Mucosa of descending colon (tissue), 3 donors: ENCODE measurements at regions not wholly inside any gene's neighbourhood (a gene's known extent, or its start where the extent isn't known, plus 50 kb on each side); places are given as distances from the start of the nearest gene placed in this dataset.

ENCODE experiments used
- ATAC-seq: fragments of 200-7000 bp; cut with Tn5 transposase; one replicate; pipeline ENCODE4 v1.9.1; 2020; ENCODE audit warnings: mild to moderate bottlenecking, moderate library complexity
- DNase-seq, 3 donors: peaks; one replicate each; pipeline ENCODE4 v3.0.0-alpha.2; 2020
- H3K36me3 ChIP-seq: fragments of 200-600 bp; one replicate; pipeline ENCODE4 v1.8.0; 2021; ENCODE audit warnings: low read depth, mild to moderate bottlenecking
- H3K4me1 ChIP-seq: fragments of 200-600 bp; one replicate; pipeline ENCODE4 v1.8.0; 2021; ENCODE audit warnings: low read depth, mild to moderate bottlenecking
- H3K4me3 ChIP-seq: fragments of 200-600 bp; one replicate; pipeline ENCODE4 v1.8.0; 2021; ENCODE audit warnings: mild to moderate bottlenecking
- H3K9me3 ChIP-seq: fragments of 200-600 bp; one replicate; pipeline ENCODE4 v1.8.0; 2021; ENCODE audit warnings: mild to moderate bottlenecking
- CTCF ChIP-seq: fragments of 200-600 bp; IDR thresholded peaks from one replicate; pipeline ENCODE4 v1.8.0; 2022; ENCODE audit warnings: antibody characterized with exemption, mild to moderate bottlenecking
- intact Hi-C, 2 donors: fragments of 100-400 bp; cut with DNase I in 1 of 2; cut with micrococcal nuclease in 1 of 2; formaldehyde crosslinking; loops; one replicate each; pipeline versions ENCODE4 v1.11.0 to v1.11.1; 2022; cut with DNase I, micrococcal nuclease
- donor health status: DM: no; HTN: no; CAD: no; lungs with moderate emphysema.
- donor health status: DM: no; HTN: no; CAD: no.
- donor health status: DM: no; HTN: yes; CAD: no.

DNA sequence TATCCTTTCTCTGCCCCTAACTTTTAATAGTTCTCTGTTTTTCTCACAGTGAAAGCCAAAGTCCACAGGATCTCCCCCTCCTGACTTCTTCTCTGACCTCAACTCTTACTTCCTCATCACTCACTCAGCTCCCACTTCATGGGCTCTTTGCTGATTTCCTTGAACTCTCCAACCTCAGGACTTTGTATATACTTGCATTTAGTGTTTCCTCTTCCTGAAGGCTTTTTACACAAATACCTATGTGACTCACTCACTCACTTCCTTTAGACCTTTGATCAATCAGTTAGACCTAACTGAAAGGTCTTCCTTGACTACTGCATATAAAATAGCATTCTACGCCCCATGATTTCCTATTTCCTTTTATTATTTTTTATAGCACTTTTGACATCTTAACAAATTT lies 233.1 kb upstream of the MEX3C start:
- no peaks in the 10 kb centered on the region for H3K4me1 ChIP-seq
- intact Hi-C loops, result no loop called here
- no peaks in the 10 kb centered on the region for H3K36me3 ChIP-seq
- no peak overlapping the region for H3K4me3 ChIP-seq
- ATAC-seq (peak; percentile 69), DNase-seq (no peak)
- no peaks in the 10 kb centered on the region for H3K9me3 ChIP-seq
- no peak for TF ChIP-seq CTCF

DNA sequence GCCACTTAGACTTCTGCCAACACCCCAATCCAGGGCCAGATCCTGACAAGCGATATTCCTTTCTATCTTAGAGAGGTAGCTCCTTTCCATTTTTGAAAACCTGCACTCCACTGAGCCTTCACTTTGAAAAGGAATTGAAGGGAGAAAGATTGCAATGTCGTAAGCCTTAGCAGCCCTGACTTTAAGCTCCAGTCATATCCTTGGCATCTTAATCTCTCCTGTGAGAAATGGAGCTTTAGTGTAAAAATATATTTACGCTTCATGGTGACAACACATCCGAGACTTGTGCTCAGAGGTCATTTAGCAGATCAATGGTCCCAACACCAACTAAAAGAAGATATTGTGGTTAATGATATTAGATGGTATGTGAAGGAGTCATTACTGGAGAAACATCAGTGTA lies 235.8 kb upstream of the MEX3C start:
- H3K4me3 ChIP-seq, result no peak overlapping the region
- intact Hi-C loops, result no loop called here
- H3K9me3 ChIP-seq, result no peaks in the 10 kb centered on the region
- H3K36me3 ChIP-seq, result no peaks in the 10 kb centered on the region
- no peak for TF ChIP-seq CTCF
- DNase-seq, result no peak
- no peak for ATAC-seq
- no peaks in the 10 kb centered on the region for H3K4me1 ChIP-seq

- H3K4me1 ChIP-seq, result no peaks in the 10 kb centered on the region
- H3K9me3 ChIP-seq, result no peaks in the 10 kb centered on the region
- no peak for TF ChIP-seq CTCF
- no peak overlapping the region for H3K4me3 ChIP-seq
- no peak for ATAC-seq
- H3K36me3 ChIP-seq, result no peaks in the 10 kb centered on the region
- intact Hi-C loops, result no loop called here
- no peak for DNase-seq
Observed at GRCh38 chr18:51433881-51434280, 236.4 kb upstream of the MEX3C start.

DNA sequence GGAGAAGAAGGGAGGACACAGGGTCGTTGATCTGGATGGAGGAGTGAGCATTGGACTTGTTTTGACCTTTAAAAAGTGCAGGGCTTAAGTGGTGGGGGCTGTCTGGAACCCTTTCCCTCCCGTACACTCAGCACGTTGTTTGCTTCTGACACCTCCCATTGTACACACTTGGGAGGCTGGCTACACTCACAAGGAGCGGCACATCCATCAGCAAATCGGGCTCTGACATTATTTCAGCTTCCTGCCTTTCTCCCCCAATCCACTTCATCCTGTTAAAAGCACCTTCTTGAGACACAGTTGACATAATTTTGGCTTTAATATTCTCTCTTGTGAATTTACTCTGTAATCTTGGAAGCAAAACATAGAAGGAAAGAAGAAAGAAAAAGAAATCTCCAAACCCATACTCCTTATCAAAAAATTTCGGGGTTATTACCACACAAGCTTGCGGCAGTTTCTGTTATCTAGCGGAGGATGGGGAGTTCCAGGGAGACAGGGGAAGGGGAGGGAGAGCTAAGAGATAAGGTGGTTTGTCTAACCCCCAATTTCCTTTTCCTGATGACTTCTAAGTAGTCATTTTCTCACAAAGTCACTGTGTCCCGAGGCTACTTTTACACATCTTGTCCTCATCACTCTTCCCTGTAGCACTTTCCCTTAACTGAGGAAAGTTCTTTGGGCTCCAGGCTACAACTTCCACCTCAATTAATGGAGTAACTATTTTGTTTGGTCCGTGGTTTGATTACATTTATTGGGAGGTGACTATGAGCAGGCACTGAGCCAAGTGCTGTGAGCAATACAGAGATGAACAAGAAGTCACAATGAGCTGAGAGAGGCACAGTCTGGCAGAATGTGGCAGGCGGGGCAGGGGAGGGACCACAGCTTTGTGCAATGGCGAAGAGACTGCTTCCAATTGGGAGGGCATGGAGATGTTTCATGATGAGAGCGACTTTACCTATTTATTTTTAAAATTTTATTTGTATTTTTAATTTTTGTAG lies 240.1 kb upstream of the MEX3C start:
- ATAC-seq (no peak), DNase-seq (no peak)
- intact Hi-C loops, result no loop called here
- H3K4me3 ChIP-seq, result no peak overlapping the region
- H3K36me3 ChIP-seq, result no peaks in the 10 kb centered on the region
- H3K9me3 ChIP-seq, result no peaks in the 10 kb centered on the region
- no peak for TF ChIP-seq CTCF
- no peaks in the 10 kb centered on the region for H3K4me1 ChIP-seq

GRCh38 chr18:51438797-51439350 lies 241.4 kb upstream of the MEX3C start:
- DNase-seq (no peak), ATAC-seq (no peak)
- H3K9me3 ChIP-seq, result no peaks in the 10 kb centered on the region
- H3K4me1 ChIP-seq, result no peaks in the 10 kb centered on the region
- TF ChIP-seq CTCF, result no peak
- intact Hi-C loops, result no loop called here
- H3K36me3 ChIP-seq, result no peaks in the 10 kb centered on the region
- no peak overlapping the region for H3K4me3 ChIP-seq
